ENCODE measurements at regions not wholly inside any gene's neighbourhood (a gene's known extent, or its start where the extent isn't known, plus 50 kb on each side); places are given as distances from the start of the nearest gene placed in this dataset.

- Histone ChIP-seq H3K27me3 (no peaks in the 10 kb centered on the region), H3K4me2 (no peak overlapping the region), H3K4me3 (no peak overlapping the region), H3F3A (ENCODE audit: low read depth) (peaks cover 21% of the 10 kb centered on the region), H3K4me1 (peaks cover 6% of the 10 kb centered on the region), H3K9ac (no peak overlapping the region), H3K27ac (no peak overlapping the region), H3K36me3 (no peaks in the 10 kb centered on the region), H3K9me3 (ENCODE audit: low read depth) (no peaks in the 10 kb centered on the region), H3K79me2 (ENCODE audit: low read depth) (no peaks in the 10 kb centered on the region), H4K20me1 (ENCODE audit: low read depth) (no peaks in the 10 kb centered on the region), H2AFZ (replicated peaks) (no peak overlapping the region)
- no peaks in the 10 kb centered on the region for H3K9me3 Mint-ChIP-seq
- DNase-seq (ENCODE audit: low spot score) = no peak
- peaks cover 8% of the 10 kb centered on the region for H3K27me3 Mint-ChIP-seq (ENCODE audit: insufficient read depth, low read depth)
- H3K27ac Mint-ChIP-seq = no peak overlapping the region
- no peak overlapping the region for H3K4me3 Mint-ChIP-seq
- no peak for TF ChIP-seq CTCF (IDR thresholded peaks at IDR 0.05)
- TF ChIP-seq EZH2 (IDR thresholded peaks at IDR 0.05) = no peak
- no peak for TF ChIP-seq EZH2phosphoT487 (IDR thresholded peaks at IDR 0.05)
- H3K36me3 Mint-ChIP-seq = no peaks in the 10 kb centered on the region
- peaks cover 5% of the 10 kb centered on the region for H3K4me1 Mint-ChIP-seq
Measured at GRCh38 chr16:10321407-10322387, 64.2 kb upstream of the ATF7IP2 start.

- Mint-ChIP-seq H3K4me3 (no peak overlapping the region), H3K27ac (peak overlapping the region; percentile 15), H3K36me3 (no peaks in the 10 kb centered on the region), H3K4me1 (peaks cover 5% of the 10 kb centered on the region), H3K27me3 (ENCODE audit: insufficient read depth, low read depth) (peaks cover 8% of the 10 kb centered on the region), H3K9me3 (no peaks in the 10 kb centered on the region)
- H3K27me3 ChIP-seq = no peaks in the 10 kb centered on the region
- H3K36me3 ChIP-seq = no peaks in the 10 kb centered on the region
- H3K4me3 ChIP-seq = no peak overlapping the region
- no peaks in the 10 kb centered on the region for H3K79me2 ChIP-seq (ENCODE audit: low read depth)
- no peak for DNase-seq (ENCODE audit: low spot score)
- TF ChIP-seq EZH2 (IDR thresholded peaks at IDR 0.05) (no peak), EZH2phosphoT487 (IDR thresholded peaks at IDR 0.05) (no peak), CTCF (IDR thresholded peaks at IDR 0.05) (no peak)
- H3K9me3 ChIP-seq (ENCODE audit: low read depth) = no peaks in the 10 kb centered on the region
- H3K4me2 ChIP-seq = no peak overlapping the region
- no peak overlapping the region for H3K27ac ChIP-seq
- H3K4me1 ChIP-seq = peaks cover 6% of the 10 kb centered on the region
- H3F3A ChIP-seq (ENCODE audit: low read depth) = peaks cover 21% of the 10 kb centered on the region
- H2AFZ ChIP-seq (replicated peaks) = no peak overlapping the region
- no peak overlapping the region for H3K9ac ChIP-seq
- no peaks in the 10 kb centered on the region for H4K20me1 ChIP-seq (ENCODE audit: low read depth)
Measured at GRCh38 chr16:10322723-10323527, 62.9 kb upstream of the ATF7IP2 start.

- Histone ChIP-seq H3K9ac (no peak overlapping the region), H3K4me1 (peaks cover 4% of the 10 kb centered on the region), H3K4me2 (no peak overlapping the region), H3K79me2 (ENCODE audit: low read depth) (no peaks in the 10 kb centered on the region), H3F3A (ENCODE audit: low read depth) (peaks cover 15% of the 10 kb centered on the region), H3K4me3 (no peak overlapping the region), H4K20me1 (ENCODE audit: low read depth) (no peaks in the 10 kb centered on the region), H3K9me3 (ENCODE audit: low read depth) (no peaks in the 10 kb centered on the region), H3K27ac (no peak overlapping the region), H3K36me3 (no peaks in the 10 kb centered on the region), H3K27me3 (no peaks in the 10 kb centered on the region), H2AFZ (replicated peaks) (no peak overlapping the region)
- no peak overlapping the region for H3K27ac Mint-ChIP-seq
- no peaks in the 10 kb centered on the region for H3K9me3 Mint-ChIP-seq
- H3K4me3 Mint-ChIP-seq = no peak overlapping the region
- H3K4me1 Mint-ChIP-seq = peaks cover 5% of the 10 kb centered on the region
- no peaks in the 10 kb centered on the region for H3K36me3 Mint-ChIP-seq
- TF ChIP-seq EZH2phosphoT487 (IDR thresholded peaks at IDR 0.05) (no peak), EZH2 (IDR thresholded peaks at IDR 0.05) (no peak), CTCF (IDR thresholded peaks at IDR 0.05) (no peak)
- no peak for DNase-seq (ENCODE audit: low spot score)
- H3K27me3 Mint-ChIP-seq (ENCODE audit: insufficient read depth, low read depth) = peaks cover 8% of the 10 kb centered on the region
Measured at GRCh38 chr16:10323528-10323869, 62.4 kb upstream of the ATF7IP2 start.

Measured in neural progenitor cell (in vitro differentiated cells).